ENCODE measurements at regions not wholly inside any gene's neighbourhood (a gene's known extent, or its start where the extent isn't known, plus 50 kb on each side); places are given as distances from the start of the nearest gene placed in this dataset.

DNA sequence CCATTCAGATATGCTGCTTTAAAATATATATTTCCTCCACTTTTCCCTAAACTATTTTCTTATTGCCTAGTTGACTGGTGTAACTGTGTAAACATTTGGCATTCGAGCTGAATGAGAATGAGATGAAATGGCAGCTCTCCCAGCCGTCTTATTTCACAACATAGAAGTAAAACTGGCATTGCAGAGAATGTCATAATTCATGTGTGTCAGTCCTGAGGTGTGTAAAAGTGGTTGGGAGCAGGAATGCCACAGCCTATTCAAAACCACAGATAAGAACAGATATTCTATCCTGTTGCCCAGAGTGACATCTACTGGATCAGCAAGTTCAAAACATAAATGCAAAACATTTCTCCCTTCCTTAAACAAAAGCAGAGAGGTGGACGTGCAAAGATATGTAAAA, 565.5 kb upstream of the CHAC2 start:
- Histone ChIP-seq H3K27ac (ENCODE audit: low read length) (no peak overlapping the region), H3K27me3 (ENCODE audit: control insufficient read depth, insufficient read depth, low read length) (no peaks in the 10 kb centered on the region), H3K4me1 (ENCODE audit: control insufficient read depth, insufficient read depth, low read length) (no peaks in the 10 kb centered on the region), H3K9me3 (replicated peaks; ENCODE audit: control insufficient read depth, low read depth, low read length) (no peaks in the 10 kb centered on the region), H3K4me3 (ENCODE audit: low read length) (no peak overlapping the region), H3K36me3 (ENCODE audit: control insufficient read depth, insufficient read depth, low read length) (no peaks in the 10 kb centered on the region)
- peak; percentile 70 for DNase-seq
- WGBS (ENCODE audit: insufficient coverage), result 40% methylated on average over 1 of the region's 3 CpGs

DNA sequence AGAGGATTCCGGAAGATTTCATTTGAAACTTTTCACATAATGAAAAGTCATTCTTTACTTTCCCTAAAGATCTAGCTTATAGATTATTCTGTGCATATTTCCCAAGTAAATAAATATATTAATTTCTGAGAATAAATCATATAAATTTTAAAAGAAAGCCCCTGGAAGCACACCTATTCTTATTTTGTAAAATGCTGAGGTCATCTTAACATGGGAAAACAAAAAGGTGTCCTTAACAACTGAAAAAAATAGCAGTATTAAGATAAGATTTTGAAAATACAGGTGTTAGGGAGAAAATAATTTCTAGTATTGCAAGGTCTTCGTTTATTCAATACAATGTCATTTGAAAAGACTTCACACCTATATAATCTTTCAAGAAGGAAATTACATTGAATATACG, 567.5 kb upstream of the CHAC2 start:
- Histone ChIP-seq H3K27me3 (ENCODE audit: control insufficient read depth, insufficient read depth, low read length) (no peaks in the 10 kb centered on the region), H3K27ac (ENCODE audit: low read length) (no peak overlapping the region), H3K36me3 (ENCODE audit: control insufficient read depth, insufficient read depth, low read length) (no peaks in the 10 kb centered on the region), H3K4me3 (ENCODE audit: low read length) (no peak overlapping the region), H3K4me1 (ENCODE audit: control insufficient read depth, insufficient read depth, low read length) (no peaks in the 10 kb centered on the region), H3K9me3 (replicated peaks; ENCODE audit: control insufficient read depth, low read depth, low read length) (no peaks in the 10 kb centered on the region)
- WGBS (ENCODE audit: insufficient coverage), result no CpG with 5 or more reads among the region's 3 CpGs
- DNase-seq, result no peak

GRCh38 chr2:53188851-53189510, 578.6 kb upstream of the CHAC2 start:
- no peaks in the 10 kb centered on the region for H3K4me1 ChIP-seq (ENCODE audit: control insufficient read depth, insufficient read depth, low read length)
- H3K9me3 ChIP-seq (replicated peaks; ENCODE audit: control insufficient read depth, low read depth, low read length), result no peaks in the 10 kb centered on the region
- 79% methylated on average over 6 of the region's 7 CpGs for WGBS (ENCODE audit: insufficient coverage)
- H3K4me3 ChIP-seq (ENCODE audit: low read length), result no peak overlapping the region
- no peak overlapping the region for H3K27ac ChIP-seq (ENCODE audit: low read length)
- H3K36me3 ChIP-seq (ENCODE audit: control insufficient read depth, insufficient read depth, low read length), result no peaks in the 10 kb centered on the region
- H3K27me3 ChIP-seq (ENCODE audit: control insufficient read depth, insufficient read depth, low read length), result no peaks in the 10 kb centered on the region
- peak; percentile 41 for DNase-seq

DNA sequence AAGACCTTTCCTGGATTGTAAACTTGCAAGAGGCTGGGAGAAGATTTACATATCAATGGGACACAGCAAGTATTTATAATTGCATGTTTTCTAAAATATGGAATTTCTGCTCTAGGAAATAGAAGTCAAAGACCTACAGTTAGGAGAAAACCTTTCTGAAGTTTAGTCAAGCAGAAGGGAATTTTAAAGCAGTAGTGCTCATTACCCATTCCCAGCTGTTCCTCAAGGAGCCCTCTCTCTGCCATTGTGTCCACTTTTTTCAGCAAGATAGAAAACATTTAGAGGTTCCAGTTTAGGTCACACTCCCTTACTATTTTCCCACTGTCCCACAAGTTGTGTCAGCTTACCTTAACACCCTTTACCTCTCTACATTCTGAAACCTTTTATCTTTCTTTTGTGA, 584.0 kb upstream of the CHAC2 start:
- Histone ChIP-seq H3K27ac (ENCODE audit: low read length) (no peak overlapping the region), H3K4me1 (ENCODE audit: control insufficient read depth, insufficient read depth, low read length) (no peaks in the 10 kb centered on the region), H3K4me3 (ENCODE audit: low read length) (no peak overlapping the region), H3K27me3 (ENCODE audit: control insufficient read depth, insufficient read depth, low read length) (no peaks in the 10 kb centered on the region), H3K9me3 (replicated peaks; ENCODE audit: control insufficient read depth, low read depth, low read length) (no peaks in the 10 kb centered on the region), H3K36me3 (ENCODE audit: control insufficient read depth, insufficient read depth, low read length) (no peaks in the 10 kb centered on the region)
- no peak for DNase-seq

DNA sequence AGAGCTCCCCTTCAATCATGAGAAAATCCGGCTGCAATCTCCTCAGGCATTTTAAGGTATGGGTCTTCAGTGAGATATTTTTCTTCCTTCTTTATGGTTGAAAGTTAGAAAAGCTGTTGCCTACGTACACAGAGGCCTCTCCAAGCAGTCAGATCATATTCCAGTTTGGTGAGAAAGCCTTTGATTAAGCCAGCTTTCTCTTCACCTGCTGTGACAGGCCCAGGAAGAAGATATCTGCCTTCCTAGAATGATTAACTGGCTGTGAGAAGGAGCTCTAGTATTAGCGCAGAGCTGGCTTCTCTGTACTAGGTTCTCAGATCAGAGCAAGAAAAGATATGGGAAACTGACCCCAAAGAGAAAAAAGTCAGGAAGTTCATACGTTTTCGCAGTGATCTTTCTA, 585.0 kb upstream of the CHAC2 start:
- Histone ChIP-seq H3K36me3 (ENCODE audit: control insufficient read depth, insufficient read depth, low read length) (no peaks in the 10 kb centered on the region), H3K4me3 (ENCODE audit: low read length) (no peak overlapping the region), H3K4me1 (ENCODE audit: control insufficient read depth, insufficient read depth, low read length) (no peaks in the 10 kb centered on the region), H3K27me3 (ENCODE audit: control insufficient read depth, insufficient read depth, low read length) (no peaks in the 10 kb centered on the region), H3K9me3 (replicated peaks; ENCODE audit: control insufficient read depth, low read depth, low read length) (no peaks in the 10 kb centered on the region), H3K27ac (ENCODE audit: low read length) (no peak overlapping the region)
- 83% methylated on average over 1 of the region's 5 CpGs for WGBS (ENCODE audit: insufficient coverage)
- no peak for DNase-seq

GRCh38 chr2:53181759-53182158, 585.8 kb upstream of the CHAC2 start:
- H3K27ac ChIP-seq (ENCODE audit: low read length), result no peak overlapping the region
- H3K9me3 ChIP-seq (replicated peaks; ENCODE audit: control insufficient read depth, low read depth, low read length), result no peaks in the 10 kb centered on the region
- WGBS (ENCODE audit: insufficient coverage), result 86% methylated on average over 1 of the region's 2 CpGs
- H3K4me3 ChIP-seq (ENCODE audit: low read length), result no peak overlapping the region
- H3K36me3 ChIP-seq (ENCODE audit: control insufficient read depth, insufficient read depth, low read length), result no peaks in the 10 kb centered on the region
- H3K27me3 ChIP-seq (ENCODE audit: control insufficient read depth, insufficient read depth, low read length), result no peaks in the 10 kb centered on the region
- H3K4me1 ChIP-seq (ENCODE audit: control insufficient read depth, insufficient read depth, low read length), result no peaks in the 10 kb centered on the region
- DNase-seq, result no peak

GRCh38 chr2:53177327-53177726, 590.3 kb upstream of the CHAC2 start:
- H3K27me3 ChIP-seq (ENCODE audit: control insufficient read depth, insufficient read depth, low read length), result no peaks in the 10 kb centered on the region
- H3K4me3 ChIP-seq (ENCODE audit: low read length), result no peak overlapping the region
- H3K4me1 ChIP-seq (ENCODE audit: control insufficient read depth, insufficient read depth, low read length), result no peaks in the 10 kb centered on the region
- no peak overlapping the region for H3K27ac ChIP-seq (ENCODE audit: low read length)
- no peaks in the 10 kb centered on the region for H3K9me3 ChIP-seq (replicated peaks; ENCODE audit: control insufficient read depth, low read depth, low read length)
- H3K36me3 ChIP-seq (ENCODE audit: control insufficient read depth, insufficient read depth, low read length), result no peaks in the 10 kb centered on the region
- peak; percentile 54 for DNase-seq
- WGBS (ENCODE audit: insufficient coverage), result no CpG with 5 or more reads among the region's 1 CpG

GRCh38 chr2:53174539-53174938, 593.1 kb upstream of the CHAC2 start:
- Histone ChIP-seq H3K4me3 (ENCODE audit: low read length) (no peak overlapping the region), H3K27ac (ENCODE audit: low read length) (no peak overlapping the region), H3K4me1 (ENCODE audit: control insufficient read depth, insufficient read depth, low read length) (no peaks in the 10 kb centered on the region), H3K9me3 (replicated peaks; ENCODE audit: control insufficient read depth, low read depth, low read length) (no peaks in the 10 kb centered on the region), H3K27me3 (ENCODE audit: control insufficient read depth, insufficient read depth, low read length) (no peaks in the 10 kb centered on the region), H3K36me3 (ENCODE audit: control insufficient read depth, insufficient read depth, low read length) (no peaks in the 10 kb centered on the region)
- no CpG with 5 or more reads among the region's 1 CpG for WGBS (ENCODE audit: insufficient coverage)
- DNase-seq, result no peak

- Histone ChIP-seq H3K9me3 (replicated peaks; ENCODE audit: control insufficient read depth, low read depth, low read length) (no peaks in the 10 kb centered on the region), H3K27ac (ENCODE audit: low read length) (no peak overlapping the region), H3K27me3 (ENCODE audit: control insufficient read depth, insufficient read depth, low read length) (no peaks in the 10 kb centered on the region), H3K4me1 (ENCODE audit: control insufficient read depth, insufficient read depth, low read length) (no peaks in the 10 kb centered on the region), H3K4me3 (ENCODE audit: low read length) (no peak overlapping the region), H3K36me3 (ENCODE audit: control insufficient read depth, insufficient read depth, low read length) (no peaks in the 10 kb centered on the region)
- DNase-seq, result peak; percentile 48
- WGBS (ENCODE audit: insufficient coverage), result 71% methylated on average over 4 of the region's 7 CpGs
Observed at GRCh38 chr2:53173698-53174455, 593.7 kb upstream of the CHAC2 start.

DNA sequence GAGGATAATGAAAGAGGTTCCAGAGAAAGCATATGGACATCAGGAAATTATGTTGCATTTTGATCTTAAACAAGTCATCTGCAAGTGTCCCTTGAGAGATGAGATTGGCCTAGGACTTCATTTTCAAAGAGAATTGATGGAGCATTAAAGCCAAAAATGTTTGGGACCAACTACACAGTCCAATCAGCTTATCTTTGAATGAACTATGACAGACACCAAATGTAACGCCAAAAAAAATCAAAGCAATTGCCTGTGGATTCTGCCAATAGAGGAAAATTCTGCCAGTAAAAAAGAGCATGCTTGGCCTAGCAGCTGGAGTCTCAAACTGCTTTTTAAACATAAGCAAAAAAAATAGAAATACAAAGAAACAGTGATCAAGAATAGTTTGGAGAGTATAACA, 594.5 kb upstream of the CHAC2 start:
- H3K4me1 ChIP-seq (ENCODE audit: control insufficient read depth, insufficient read depth, low read length), result no peaks in the 10 kb centered on the region
- H3K9me3 ChIP-seq (replicated peaks; ENCODE audit: control insufficient read depth, low read depth, low read length), result no peaks in the 10 kb centered on the region
- H3K27ac ChIP-seq (ENCODE audit: low read length), result no peak overlapping the region
- no peak overlapping the region for H3K4me3 ChIP-seq (ENCODE audit: low read length)
- peak; percentile 91 for DNase-seq
- H3K27me3 ChIP-seq (ENCODE audit: control insufficient read depth, insufficient read depth, low read length), result no peaks in the 10 kb centered on the region
- no peaks in the 10 kb centered on the region for H3K36me3 ChIP-seq (ENCODE audit: control insufficient read depth, insufficient read depth, low read length)
- no CpG with 5 or more reads among the region's 1 CpG for WGBS (ENCODE audit: insufficient coverage)

All from muscle of leg (tissue), 3 donors.